GM18867 (cell line): ENCODE measurements at regions not wholly inside any gene's neighbourhood (a gene's known extent, or its start where the extent isn't known, plus 50 kb on each side); places are given as distances from the start of the nearest gene placed in this dataset.
"Not testable (repeated sequence)": the region's sequence is repeated elsewhere in the genome, so short reads cannot be mapped to it uniquely, and the experiment has no call there.

ENCODE experiments used
- ATAC-seq: cut with Tn5 transposase; IDR thresholded peaks from one replicate; pipeline ENCODE4 v1.9.1; 2021; ENCODE audit warnings: mild to moderate bottlenecking, moderate library complexity; ENCODE audit not compliant: unreplicated experiment

- ATAC-seq, result no peak
These were observed 788.9 kb downstream of the TBC1D32 start for GRCh38 chr6:120545353-120545752.

- no peak for ATAC-seq
These were observed 799.3 kb downstream of the TBC1D32 start for GRCh38 chr6:120534954-120535353.

GRCh38 chr6:120526576-120526975 is 807.7 kb downstream of the TBC1D32 start:
- no peak for ATAC-seq

- ATAC-seq, result no peak
These were observed 819.7 kb downstream of the TBC1D32 start for GRCh38 chr6:120514544-120514943.

GRCh38 chr6:120511712-120512111 is 822.6 kb downstream of the TBC1D32 start:
- ATAC-seq, result no peak

GRCh38 chr6:120498711-120499110 is 835.6 kb downstream of the TBC1D32 start:
- ATAC-seq, result no peak

GRCh38 chr6:120496661-120497060 is 837.6 kb downstream of the TBC1D32 start:
- no peak for ATAC-seq

- ATAC-seq, result no peak
These were observed 840.8 kb downstream of the TBC1D32 start for GRCh38 chr6:120493505-120493904.

GRCh38 chr6:120489941-120490340 is 844.3 kb downstream of the TBC1D32 start:
- no peak for ATAC-seq

GRCh38 chr6:120484146-120484545 is 850.1 kb downstream of the TBC1D32 start:
- ATAC-seq, result no peak

- no peak for ATAC-seq
These were observed 855.6 kb downstream of the TBC1D32 start for GRCh38 chr6:120478650-120479049.

GRCh38 chr6:120473804-120474203 is 860.5 kb downstream of the TBC1D32 start:
- ATAC-seq, result no peak

- ATAC-seq, result no peak
These were observed 865.8 kb downstream of the TBC1D32 start for GRCh38 chr6:120468486-120468885.

GRCh38 chr6:120451508-120451907 is 882.8 kb downstream of the TBC1D32 start:
- ATAC-seq, result no peak

- ATAC-seq, result no peak
These were observed 886.7 kb downstream of the TBC1D32 start for GRCh38 chr6:120447605-120448004.

- not testable (repeated sequence) for ATAC-seq
These were observed 901.4 kb downstream of the TBC1D32 start for GRCh38 chr6:120432840-120433239.

- ATAC-seq, result no peak
These were observed 902.4 kb downstream of the TBC1D32 start for GRCh38 chr6:120431841-120432240.

GRCh38 chr6:120411394-120411793 is 922.9 kb downstream of the TBC1D32 start:
- no peak for ATAC-seq

GRCh38 chr6:120410586-120410985 is 923.7 kb downstream of the TBC1D32 start:
- no peak for ATAC-seq

GRCh38 chr6:120407696-120408095 is 926.6 kb downstream of the TBC1D32 start:
- no peak for ATAC-seq

- no peak for ATAC-seq
These were observed 928.3 kb downstream of the TBC1D32 start for GRCh38 chr6:120405947-120406346.

GRCh38 chr6:120395784-120396183 is 938.5 kb downstream of the TBC1D32 start:
- ATAC-seq, result no peak

GRCh38 chr6:120395330-120395729 is 939.0 kb downstream of the TBC1D32 start:
- ATAC-seq, result no peak

- ATAC-seq, result no peak
These were observed 941.3 kb downstream of the TBC1D32 start for GRCh38 chr6:120392941-120393340.
